NCI-H146 (cell line): ENCODE measurements at regions not wholly inside any gene's neighbourhood (a gene's known extent, or its start where the extent isn't known, plus 50 kb on each side); places are given as distances from the start of the nearest gene placed in this dataset.
A peak's percentile ranks its signal among the peaks of the same experiment; 100 is the strongest.

Source experiments
- DNase-seq: peaks from one replicate; lab custom pipeline; 2025; lab: John Stamatoyannopoulos, UW

- DNase-seq: no peak
Observed at GRCh38 chr2:23286758-23287704, 97.9 kb upstream of the KLHL29 start.

- DNase-seq: no peak
Observed at GRCh38 chr2:23289671-23290070, 95.3 kb upstream of the KLHL29 start.

GRCh38 chr2:23291239-23291638 is 93.7 kb upstream of the KLHL29 start:
- DNase-seq: no peak

GRCh38 chr2:23292024-23292423 is 93.0 kb upstream of the KLHL29 start:
- DNase-seq: no peak

GRCh38 chr2:23293063-23293462 is 91.9 kb upstream of the KLHL29 start:
- no peak for DNase-seq

- DNase-seq: no peak
Observed at GRCh38 chr2:23293731-23294130, 91.2 kb upstream of the KLHL29 start.

- no peak for DNase-seq
Observed at GRCh38 chr2:23294238-23294637, 90.7 kb upstream of the KLHL29 start.

- no peak for DNase-seq
Observed at GRCh38 chr2:23296691-23297090, 88.3 kb upstream of the KLHL29 start.

- DNase-seq: no peak
Observed at GRCh38 chr2:23297112-23297511, 87.9 kb upstream of the KLHL29 start.

GRCh38 chr2:23298551-23298950 is 86.4 kb upstream of the KLHL29 start:
- no peak for DNase-seq

GRCh38 chr2:23299476-23300195 is 85.3 kb upstream of the KLHL29 start:
- no peak for DNase-seq

GRCh38 chr2:23301136-23301535 is 83.8 kb upstream of the KLHL29 start:
- DNase-seq: no peak

- no peak for DNase-seq
Observed at GRCh38 chr2:23302591-23302990, 82.4 kb upstream of the KLHL29 start.

- no peak for DNase-seq
Observed at GRCh38 chr2:23306401-23306800, 78.6 kb upstream of the KLHL29 start.

- no peak for DNase-seq
Observed at GRCh38 chr2:23311186-23311585, 73.8 kb upstream of the KLHL29 start.

- peak; percentile 36 for DNase-seq
Observed at GRCh38 chr2:23312996-23313606, 71.9 kb upstream of the KLHL29 start.

- DNase-seq: no peak
Observed at GRCh38 chr2:23314687-23315086, 70.3 kb upstream of the KLHL29 start.

- peak; percentile 65 for DNase-seq
Observed at GRCh38 chr2:23320058-23320457, 64.9 kb upstream of the KLHL29 start.

- DNase-seq: no peak
Observed at GRCh38 chr2:23321751-23322150, 63.2 kb upstream of the KLHL29 start.

- DNase-seq: no peak
Observed at GRCh38 chr2:23322567-23323197, 62.3 kb upstream of the KLHL29 start.

- no peak for DNase-seq
Observed at GRCh38 chr2:23323198-23323916, 61.6 kb upstream of the KLHL29 start.
